ENCODE measurements at regions not wholly inside any gene's neighbourhood (a gene's known extent, or its start where the extent isn't known, plus 50 kb on each side); places are given as distances from the start of the nearest gene placed in this dataset.

GRCh38 chr15:60152386-60152785 lies 148.3 kb downstream of the FOXB1 start:
- TF ChIP-seq CSDC2 (CRISPR knock-in tag; IDR thresholded peaks at IDR 0.05) (no peak), ZNF8 (CRISPR knock-in tag; IDR thresholded peaks at IDR 0.05) (no peak), TOX (CRISPR knock-in tag; IDR thresholded peaks at IDR 0.05; ENCODE audit: borderline replicate concordance) (no peak), ARNTL (CRISPR knock-in tag; IDR thresholded peaks at IDR 0.05; ENCODE audit: borderline replicate concordance, low read depth) (no peak), PATZ1 (CRISPR knock-in tag; IDR thresholded peaks at IDR 0.05; ENCODE audit: borderline replicate concordance) (no peak), GLIS3 (CRISPR knock-in tag; IDR thresholded peaks at IDR 0.05) (no peak)
